ENCODE measurements at regions not wholly inside any gene's neighbourhood (a gene's known extent, or its start where the extent isn't known, plus 50 kb on each side); places are given as distances from the start of the nearest gene placed in this dataset.
"Not testable (repeated sequence)": the region's sequence is repeated elsewhere in the genome, so short reads cannot be mapped to it uniquely, and the experiment has no call there.

DNA sequence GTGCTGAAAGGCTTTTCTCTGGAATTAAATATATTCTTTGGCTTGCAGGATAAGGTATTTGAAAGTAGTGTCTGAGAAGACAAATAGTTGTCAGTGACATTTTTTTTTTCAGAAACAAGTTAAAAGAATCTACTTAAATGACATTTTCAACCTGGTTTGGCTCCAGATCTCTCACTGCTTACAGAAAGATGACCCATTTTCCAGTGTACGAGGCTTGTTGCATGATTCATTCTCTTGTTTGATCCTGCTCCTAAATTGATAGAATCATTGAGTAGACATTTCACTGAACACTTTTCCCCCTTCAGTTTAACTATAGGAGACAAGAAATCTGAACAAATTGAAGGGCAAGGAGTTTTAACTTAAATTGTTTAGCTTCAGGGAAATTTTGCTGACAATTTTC lies 546.1 kb downstream of the ZNF608 start:
- no peak for DNase-seq

DNA sequence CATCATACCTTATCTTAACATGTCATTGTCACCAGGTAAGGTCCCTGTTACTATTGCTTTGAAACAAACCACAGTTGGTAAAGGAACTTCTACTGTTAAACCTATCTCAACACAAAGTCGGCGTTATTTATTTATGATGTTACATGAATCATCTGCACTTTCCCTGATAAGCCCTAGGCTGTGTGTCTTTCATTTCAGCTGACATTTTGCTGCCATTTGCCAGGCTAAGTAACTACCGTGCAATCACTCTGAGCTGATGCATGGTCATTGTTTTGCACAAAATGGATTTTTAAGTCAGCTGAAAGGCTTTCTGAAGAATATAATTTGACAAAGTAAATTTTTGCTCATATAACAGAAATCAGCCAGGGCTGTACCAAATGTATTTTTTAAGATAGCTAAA lies 546.5 kb downstream of the ZNF608 start:
- no peak for DNase-seq

DNA sequence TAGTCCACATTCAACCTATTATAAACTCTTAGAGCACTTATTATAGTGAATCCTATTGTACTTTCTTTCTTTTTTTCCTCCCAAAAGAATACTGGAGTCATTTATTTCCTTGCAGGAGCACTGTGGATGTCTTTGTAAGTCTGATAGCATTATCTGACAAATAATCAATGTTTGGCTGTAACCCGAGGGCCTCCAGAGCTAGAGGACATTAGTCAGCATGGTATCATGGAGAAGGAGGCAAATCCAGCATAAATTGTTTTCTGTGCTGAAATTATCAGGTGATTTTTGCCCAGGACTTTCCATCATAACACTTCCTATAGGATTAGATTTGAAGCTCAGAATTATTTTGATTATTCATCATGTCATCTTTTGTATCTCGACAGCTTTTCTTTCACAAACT lies 551.0 kb downstream of the ZNF608 start:
- no peak for DNase-seq

DNA sequence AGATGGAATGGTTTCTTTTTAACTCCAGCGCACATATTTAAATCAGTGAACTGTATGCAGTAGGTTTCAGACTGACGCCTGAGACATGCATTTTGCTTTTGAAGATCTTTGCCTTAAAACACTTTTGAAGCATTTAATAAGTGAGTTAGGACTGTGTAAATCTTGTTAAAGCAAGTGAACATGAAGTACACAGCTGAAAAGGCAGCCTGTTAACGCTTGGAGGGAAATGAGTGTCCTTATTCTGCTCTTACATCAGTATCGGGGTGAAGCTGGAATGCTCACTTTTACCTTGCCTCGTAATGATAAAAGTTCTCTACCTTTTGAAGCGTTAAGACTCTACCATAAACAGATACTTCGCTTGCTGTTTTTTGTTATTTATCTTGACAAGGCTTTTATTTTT lies 552.2 kb downstream of the ZNF608 start:
- no peak for DNase-seq

DNA sequence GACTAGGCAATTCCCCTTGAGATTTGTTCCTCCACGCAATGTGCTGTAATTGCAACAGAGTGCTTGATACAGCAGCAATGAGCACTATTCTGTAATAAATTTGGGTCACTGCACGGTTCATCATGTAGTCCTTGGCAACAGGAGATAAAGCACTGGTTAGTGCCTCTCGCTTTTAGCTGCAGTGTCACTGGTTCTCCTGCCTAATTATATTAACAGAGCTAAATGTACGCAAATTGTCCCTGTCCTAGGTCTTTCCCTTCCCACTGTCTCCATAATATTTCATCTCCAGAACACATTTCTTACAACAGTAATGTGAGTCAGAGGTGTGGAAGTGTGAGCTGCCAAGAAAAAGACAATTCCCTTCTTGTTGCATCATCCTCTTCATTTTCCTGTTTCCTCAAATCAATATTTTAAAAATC lies 553.1 kb downstream of the ZNF608 start:
- no peak for DNase-seq

DNA sequence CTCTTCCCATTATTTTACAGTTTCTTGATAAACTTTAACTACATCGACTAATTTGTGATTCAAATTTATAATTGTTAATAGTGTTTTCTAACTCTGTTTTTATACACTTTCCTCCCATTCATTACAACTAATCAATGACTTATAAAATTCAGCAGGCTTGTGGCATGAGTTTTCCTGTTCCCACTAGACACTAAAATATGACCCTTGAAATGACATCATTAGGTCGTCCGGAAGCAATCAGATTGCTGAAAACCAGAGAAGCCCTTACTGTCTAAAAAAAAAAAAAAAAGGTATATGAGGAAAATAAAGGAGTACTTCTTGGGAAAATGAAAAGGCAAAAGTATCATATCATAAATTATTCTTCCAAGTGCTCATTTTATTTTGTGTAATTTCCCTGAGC lies 553.7 kb downstream of the ZNF608 start:
- DNase-seq = no peak

DNA sequence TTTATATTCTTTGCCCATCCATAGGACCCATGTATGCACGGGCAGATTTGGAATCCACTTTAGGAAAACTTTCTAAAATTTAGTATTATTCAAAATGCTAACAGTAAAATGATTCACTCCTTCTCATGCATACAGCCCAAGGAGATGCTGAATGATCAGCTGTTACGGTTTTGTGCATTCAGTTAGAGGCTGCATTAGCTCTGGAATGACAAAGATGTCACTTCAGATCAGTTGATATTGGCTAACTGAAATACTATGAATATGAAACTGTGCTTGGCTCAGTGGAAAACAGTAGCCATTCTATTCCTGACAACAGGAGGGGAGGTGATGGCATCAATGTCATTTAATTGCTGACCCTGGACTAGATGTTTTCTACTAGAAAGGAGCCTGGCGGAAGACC lies 560.7 kb downstream of the ZNF608 start:
- DNase-seq = no peak

DNA sequence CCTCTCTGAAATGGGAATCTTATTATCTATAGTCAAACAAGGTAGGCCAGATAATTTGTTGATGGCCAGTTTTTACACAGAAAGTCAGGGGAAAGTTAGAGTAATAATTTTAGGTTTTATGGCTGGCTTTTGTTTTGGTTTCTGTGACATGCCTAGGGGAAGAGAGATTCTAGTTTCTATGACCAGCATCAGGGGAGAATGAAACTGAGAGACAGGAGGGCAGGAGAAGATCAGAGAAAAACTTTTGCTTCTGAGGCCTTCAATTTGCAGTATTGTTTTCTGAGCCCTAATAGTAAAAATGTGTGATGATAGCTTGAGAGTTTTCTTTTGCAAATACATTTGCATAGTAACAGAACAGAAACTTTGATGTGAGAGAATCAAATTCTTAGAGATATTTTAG lies 564.3 kb downstream of the ZNF608 start:
- DNase-seq = no peak

DNA sequence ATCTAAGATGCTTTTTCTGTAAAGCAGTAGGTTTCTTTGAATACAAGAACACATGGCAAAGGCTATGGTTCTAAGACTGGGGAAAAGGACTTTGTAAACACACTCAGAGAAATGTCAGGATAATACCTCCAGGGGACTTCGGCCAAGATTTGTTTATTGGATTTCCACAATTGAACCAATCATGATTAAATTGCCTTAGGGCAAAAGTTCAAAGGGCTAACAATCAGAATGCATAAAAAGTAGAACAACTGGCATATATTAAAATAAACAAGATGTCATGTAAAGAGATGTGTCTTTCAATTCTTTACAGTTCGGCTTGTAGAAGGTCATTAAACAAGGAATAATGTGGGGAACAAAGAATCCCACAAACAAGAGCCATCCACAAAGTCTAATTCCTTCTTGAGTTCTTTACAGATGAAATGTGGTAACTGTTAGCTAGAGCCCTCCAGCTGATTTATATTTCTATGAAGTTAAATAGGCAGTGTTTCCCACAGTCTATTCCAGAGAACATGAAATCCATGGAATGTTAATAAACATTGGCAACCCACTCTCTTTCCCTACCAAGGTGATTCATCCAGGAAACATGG lies 565.5 kb downstream of the ZNF608 start:
- no peak for DNase-seq

DNA sequence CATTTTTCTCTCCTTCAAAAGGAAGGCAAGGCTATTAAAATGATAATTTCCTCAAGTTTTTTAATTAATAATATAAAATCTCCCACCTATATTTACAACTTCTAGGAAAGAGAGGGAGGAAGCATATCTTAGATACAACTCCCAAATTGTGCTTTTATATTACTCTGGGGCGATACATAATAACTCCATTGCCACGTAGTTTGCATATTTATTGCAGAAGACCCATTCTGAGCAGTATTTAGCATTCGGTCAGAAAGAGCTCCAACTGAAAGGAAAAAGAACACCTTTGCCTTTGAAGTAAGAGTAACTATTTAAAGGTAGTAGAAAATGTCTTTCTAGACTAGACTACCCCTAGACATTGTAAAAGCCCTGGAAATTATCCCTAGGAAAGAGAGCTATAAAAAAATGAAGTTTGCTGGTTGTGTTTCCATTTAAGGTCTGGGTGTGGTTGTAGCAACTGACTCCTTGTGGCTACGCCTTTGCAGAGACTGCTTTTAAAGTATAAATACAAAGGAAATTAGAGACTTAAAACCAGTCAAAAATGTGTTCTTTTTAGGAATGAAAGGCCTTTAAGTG lies 566.1 kb downstream of the ZNF608 start:
- DNase-seq = no peak

DNA sequence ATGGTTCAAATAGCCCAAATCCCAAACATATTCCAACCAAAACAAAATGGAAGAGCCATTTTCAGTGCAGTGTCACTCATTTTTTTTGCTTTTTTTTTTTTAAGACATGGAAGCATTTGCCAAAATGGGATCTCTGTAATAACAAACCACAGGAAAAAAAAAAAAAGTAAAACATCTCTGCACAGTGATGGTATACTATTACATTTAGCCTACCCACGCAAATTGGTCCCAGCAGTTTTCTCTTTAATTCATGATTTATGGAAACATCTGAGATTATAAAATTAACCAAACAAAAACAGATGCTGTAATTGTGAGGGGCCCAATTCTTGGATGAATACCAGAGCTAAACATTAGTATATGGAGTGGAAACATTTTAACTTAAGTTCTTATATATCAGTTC lies 566.6 kb downstream of the ZNF608 start:
- no peak for DNase-seq

DNA sequence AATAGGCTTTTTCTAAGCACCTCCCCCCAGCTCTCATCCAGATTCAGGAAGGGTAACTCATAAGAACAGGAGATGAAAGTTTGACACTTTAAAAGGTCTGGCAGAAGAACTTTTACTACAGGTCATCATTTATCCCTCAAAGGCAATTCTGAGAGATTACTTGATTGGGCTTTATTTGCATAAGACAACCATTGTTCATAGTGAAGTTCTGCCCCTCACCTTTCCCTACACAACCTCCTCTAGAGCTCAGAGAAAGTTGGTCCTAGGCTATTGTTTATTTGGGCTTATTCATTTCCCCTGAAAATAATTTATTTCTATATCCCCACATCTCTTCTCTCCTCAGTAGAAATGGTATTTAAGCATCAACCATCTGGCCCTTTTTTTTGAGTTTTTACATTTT lies 568.4 kb downstream of the ZNF608 start:
- no peak for DNase-seq

DNA sequence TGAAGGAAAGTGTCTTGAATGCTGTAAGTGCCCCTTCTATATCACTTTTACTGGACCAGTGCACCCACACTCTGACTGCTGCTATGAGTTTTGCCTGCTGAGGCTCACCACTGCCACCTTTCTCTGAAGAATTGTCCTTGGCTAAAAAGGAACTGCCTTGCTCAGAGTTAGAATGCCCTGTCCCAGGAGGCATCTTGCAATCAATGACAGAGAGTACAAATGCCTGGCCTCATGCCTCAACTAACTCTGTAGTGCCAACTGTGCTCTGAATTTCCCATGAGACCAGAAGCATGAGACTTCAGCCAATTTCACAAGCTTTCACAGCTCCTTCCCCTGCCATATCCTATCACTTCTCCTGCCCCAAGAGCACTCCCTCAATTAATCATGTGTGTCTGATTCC lies 569.7 kb downstream of the ZNF608 start:
- DNase-seq = no peak

DNA sequence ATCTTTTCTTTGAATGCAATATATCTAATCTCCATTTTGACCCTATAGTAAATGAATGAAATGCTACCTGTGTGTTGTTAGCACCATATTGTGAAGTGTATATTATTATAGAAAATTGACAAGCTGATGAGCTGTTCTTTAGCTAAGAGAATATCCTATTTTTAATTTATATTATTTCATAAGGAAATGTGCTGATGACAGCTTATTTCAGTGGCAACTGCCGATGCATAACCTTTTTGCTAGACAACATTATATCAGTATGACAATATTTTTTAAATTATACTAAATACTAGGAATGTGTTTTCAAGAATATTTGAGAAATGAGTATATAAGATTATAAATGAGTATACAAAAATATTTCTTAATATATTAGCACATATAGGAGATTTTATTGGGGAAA lies 573.1 kb downstream of the ZNF608 start:
- DNase-seq = no peak

DNA sequence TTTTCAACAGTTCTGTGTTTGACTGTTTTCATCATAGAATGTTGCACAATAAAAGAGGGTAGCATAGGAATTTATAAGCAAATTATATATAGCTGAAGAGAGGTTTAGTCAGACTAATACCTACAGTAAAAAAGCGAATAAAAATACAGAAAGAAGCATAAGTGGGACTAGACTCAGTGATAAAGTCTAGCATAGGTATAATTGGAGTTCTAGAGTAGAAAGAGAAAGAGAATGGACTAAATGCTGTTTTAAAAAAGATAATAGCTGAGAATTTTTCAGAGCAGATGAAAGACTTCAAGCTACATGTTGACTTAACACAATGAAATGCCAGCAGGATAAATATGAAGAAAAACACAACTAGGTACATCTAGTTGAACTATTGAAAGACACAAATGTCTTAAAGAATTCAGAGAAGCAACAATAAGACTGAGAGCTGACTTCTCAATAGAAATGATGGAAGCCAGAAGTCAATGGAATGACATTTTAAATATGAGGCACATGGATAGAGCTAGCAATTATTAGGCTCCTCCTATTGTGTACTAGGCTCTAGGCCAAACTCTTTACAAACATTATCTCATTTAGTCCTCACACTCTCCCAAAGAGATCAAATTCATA lies 573.9 kb downstream of the ZNF608 start:
- no peak for DNase-seq

DNA sequence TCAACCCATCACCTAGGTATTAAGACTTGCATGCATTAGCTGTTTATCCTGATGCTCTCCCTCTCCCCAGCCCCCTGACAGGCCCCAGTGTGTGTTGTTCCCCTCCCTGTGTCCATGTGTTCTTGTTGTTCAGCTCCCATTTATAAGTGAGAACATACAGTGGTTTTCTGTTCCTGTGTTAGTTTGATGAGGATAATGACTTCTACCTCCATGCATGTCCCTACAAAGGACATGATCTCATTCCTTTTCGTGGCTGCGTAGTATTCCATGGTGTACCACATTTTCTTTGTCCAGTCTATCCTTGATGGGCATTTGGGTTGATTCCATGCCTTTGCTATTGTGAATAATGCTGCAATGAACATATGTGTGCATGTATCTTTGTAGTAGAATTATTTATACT lies 578.3 kb downstream of the ZNF608 start:
- not testable (repeated sequence) for DNase-seq

DNA sequence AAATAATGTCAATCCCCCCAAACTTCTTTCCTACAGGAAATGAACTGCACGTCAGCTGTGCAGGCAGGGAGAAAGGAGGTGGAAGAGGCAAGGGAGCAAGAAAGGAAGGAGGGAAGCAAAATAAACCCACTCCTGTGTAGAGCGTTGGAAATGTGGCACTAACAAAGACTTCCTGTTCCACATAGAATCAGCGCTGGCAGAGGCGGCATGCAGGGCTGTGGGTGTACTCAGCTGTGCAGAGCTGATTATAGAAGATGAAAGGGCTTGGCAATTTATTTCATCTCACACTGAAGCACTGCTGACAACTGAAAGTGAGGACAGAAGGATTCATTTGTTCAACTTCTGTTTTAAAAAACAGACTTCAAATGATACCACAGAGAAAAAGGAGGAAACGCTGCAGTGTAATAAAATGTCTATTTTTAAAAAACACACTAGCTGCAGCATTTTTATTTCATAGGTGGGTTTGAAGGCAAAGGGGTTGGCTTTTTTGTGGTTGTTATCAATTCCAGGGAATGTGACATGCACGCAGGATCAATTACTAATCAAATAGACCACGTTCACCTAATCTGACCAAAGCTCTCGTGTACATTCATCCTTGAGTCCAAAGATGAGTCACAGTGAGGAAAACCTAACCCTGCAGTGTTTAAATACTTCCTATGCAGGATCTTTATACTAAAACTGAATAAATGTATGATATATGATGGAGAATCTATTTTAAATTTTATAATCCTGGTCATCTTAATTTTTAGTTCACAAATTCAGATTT lies 583.5 kb downstream of the ZNF608 start:
- peak; percentile 39 for DNase-seq

DNA sequence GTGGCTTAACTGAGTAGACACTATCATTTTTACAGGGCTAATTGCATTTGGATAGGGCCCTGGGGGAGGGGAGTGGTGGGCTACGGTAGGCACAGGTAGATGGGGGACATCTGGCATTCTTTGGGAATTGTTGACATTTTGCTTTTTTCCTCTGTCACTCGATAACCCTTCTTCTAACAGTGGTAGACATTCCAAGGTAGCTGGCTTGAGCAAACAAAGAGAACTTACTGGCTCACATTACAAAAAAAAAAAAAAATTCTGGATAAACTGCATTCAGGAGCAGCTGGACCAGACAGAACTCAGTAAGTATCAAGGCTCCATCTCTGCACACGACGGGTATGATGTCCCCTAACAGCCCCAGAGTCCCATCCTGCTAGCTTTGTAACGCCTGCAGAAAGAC lies 585.2 kb downstream of the ZNF608 start:
- no peak for DNase-seq

DNA sequence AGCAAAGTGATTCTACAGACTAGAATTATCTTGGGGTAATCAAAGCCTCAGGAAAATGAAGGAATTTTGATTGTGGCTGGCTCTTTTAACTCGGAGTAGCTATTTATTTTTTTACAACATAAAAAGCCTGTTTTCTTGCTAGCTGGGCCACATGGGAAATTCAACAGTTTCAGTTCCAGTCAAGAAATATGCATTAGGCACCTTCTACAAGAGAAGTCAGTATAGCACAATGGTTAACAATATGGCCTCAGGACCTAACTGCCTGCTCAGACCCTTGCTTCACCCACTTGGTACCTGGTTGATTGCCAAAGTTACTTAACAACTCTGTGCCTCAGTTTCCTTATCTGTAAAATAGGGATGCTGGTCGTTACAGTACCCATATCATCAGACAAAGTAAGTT lies 586.2 kb downstream of the ZNF608 start:
- DNase-seq = no peak

DNA sequence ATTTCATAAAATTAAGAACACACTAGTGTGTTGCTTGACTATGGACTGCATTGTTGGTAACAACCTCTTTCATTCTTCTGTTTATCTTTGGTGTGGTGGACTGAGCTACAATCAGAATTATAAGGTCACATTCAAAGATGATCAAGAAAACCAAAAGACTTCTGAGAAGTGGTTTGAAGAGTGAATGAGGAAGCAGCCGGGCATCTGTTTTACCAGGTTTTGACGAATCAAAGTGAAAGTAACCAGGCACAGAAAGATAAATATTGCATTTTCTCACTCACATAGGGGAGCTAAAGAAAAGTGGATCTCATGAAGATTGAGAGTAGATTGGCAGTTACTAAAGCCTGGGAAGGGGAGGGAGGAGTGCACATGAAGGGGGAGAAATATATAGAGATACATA lies 589.1 kb downstream of the ZNF608 start:
- DNase-seq = no peak

DNA sequence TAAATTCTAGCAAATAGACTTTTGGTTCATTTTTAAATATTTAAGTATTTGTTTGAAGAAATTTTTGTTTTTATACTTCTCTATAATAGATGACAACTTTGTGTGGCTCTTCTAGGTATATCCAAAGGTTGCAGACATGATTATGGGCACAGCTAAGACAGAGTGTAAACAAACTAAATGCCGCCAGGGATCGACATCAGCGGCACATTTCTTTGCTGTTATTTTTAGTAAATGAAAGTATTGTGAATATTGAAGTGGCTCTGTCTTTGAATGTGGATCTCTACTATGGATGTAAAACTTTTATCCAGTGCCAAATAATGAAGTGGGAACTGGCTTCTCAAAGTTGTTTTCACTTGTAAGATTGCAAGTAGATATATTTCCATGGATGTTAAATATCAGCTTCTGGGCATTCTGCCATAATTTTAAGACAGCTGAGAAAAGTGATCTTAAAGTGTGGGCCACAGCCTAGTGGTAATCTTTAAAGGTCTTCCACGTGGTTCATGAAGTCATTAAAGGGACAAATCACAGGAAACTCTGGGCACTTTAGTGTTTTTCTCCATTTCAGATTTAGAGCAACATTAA lies 589.9 kb downstream of the ZNF608 start:
- DNase-seq = no peak

DNA sequence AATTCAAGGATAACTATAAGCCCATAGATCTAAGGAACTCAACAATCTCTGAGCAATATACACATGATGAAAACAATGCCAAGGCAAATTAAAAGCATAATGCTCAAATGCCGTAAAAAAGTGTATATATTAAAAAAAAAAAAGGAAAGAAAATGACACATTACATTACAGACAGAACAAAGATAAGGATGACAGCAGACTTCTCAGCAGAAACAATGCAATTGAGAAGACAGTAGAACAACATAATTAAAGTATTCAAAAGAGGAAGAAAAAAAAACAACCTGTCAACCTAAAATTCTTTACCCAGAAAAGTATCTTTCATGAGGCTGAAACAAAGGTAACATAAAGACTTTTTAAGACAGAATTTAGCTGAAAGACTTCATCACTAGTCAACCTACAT lies 591.7 kb downstream of the ZNF608 start:
- no peak for DNase-seq

DNA sequence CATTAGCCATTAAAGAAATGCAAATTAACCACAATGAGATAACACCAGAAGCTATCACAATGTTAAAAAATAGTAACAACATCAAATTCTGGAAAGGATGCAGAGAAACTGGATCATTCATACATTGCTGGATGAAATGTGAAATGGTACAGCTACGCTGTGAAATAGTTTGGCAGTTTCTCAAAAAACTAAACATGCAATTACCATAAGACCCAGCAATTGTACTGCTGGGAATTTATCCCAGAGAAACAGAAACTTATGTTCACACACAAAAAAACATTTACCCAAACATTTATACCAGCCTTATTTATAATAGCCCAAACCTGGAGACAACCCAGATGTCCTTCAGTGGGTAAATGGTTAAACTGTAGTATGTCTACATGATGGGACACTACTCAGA lies 592.9 kb downstream of the ZNF608 start:
- no peak for DNase-seq

DNA sequence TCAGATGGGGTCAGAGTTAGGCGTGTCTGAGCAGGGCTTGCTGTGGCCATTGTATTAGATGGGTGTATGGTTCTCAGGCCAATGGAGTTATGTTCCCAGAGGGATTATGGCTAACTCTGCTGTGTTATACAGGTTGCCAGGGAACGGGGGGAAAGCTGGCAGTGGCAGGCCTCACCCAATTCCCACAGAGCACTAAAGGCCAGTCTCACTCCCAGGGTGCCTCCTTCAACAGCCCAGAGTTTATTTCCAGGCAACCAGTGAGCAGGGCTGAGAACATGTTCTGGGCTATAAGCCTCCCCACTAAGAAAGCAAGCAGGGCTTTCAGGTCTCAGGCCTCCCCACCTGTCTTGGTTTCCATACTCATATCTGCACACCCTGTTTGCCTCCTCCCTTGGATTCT lies 597.9 kb downstream of the ZNF608 start:
- no peak for DNase-seq
